GM19351 (cell line): ENCODE measurements at regions not wholly inside any gene's neighbourhood (a gene's known extent, or its start where the extent isn't known, plus 50 kb on each side); places are given as distances from the start of the nearest gene placed in this dataset.
A peak's percentile ranks its signal among the peaks of the same experiment; 100 is the strongest.

Source experiments
- ATAC-seq: cut with Tn5 transposase; IDR thresholded peaks from one replicate; pipeline ENCODE4 v1.9.1; 2021; ENCODE audit warnings: mild to moderate bottlenecking, moderate library complexity; ENCODE audit not compliant: unreplicated experiment

GRCh38 chr5:89120719-89121118 lies 237.7 kb upstream of the MEF2C start:
- no peak for ATAC-seq

GRCh38 chr5:89117124-89117644 lies 234.2 kb upstream of the MEF2C start:
- ATAC-seq = peak; percentile 91

- ATAC-seq = no peak
Measured at GRCh38 chr5:89110916-89111646, 228.1 kb upstream of the MEF2C start.

- ATAC-seq = no peak
Measured at GRCh38 chr5:89106480-89106879, 223.5 kb upstream of the MEF2C start.

- no peak for ATAC-seq
Measured at GRCh38 chr5:89105836-89106235, 222.9 kb upstream of the MEF2C start.

GRCh38 chr5:89105171-89105695 lies 222.2 kb upstream of the MEF2C start:
- no peak for ATAC-seq

GRCh38 chr5:89098199-89098756 lies 215.3 kb upstream of the MEF2C start:
- no peak for ATAC-seq

GRCh38 chr5:89097103-89097502 lies 214.1 kb upstream of the MEF2C start:
- no peak for ATAC-seq

GRCh38 chr5:89095341-89095740 lies 212.4 kb upstream of the MEF2C start:
- no peak for ATAC-seq

- ATAC-seq = no peak
Measured at GRCh38 chr5:89090037-89090436, 207.1 kb upstream of the MEF2C start.

GRCh38 chr5:89087551-89088318 lies 204.8 kb upstream of the MEF2C start:
- ATAC-seq = no peak

GRCh38 chr5:89087128-89087527 lies 204.1 kb upstream of the MEF2C start:
- no peak for ATAC-seq

GRCh38 chr5:89086390-89087086 lies 203.6 kb upstream of the MEF2C start:
- ATAC-seq = no peak

- ATAC-seq = no peak
Measured at GRCh38 chr5:89083791-89084190, 200.8 kb upstream of the MEF2C start.

- ATAC-seq = peak; percentile 72
Measured at GRCh38 chr5:89081360-89081759, 198.4 kb upstream of the MEF2C start.

GRCh38 chr5:89080467-89081116 lies 197.6 kb upstream of the MEF2C start:
- ATAC-seq = peak; percentile 60

GRCh38 chr5:89072842-89073672 lies 190.1 kb upstream of the MEF2C start:
- ATAC-seq = no peak

- peak; percentile 87 for ATAC-seq
Measured at GRCh38 chr5:89071941-89072331, 189.0 kb upstream of the MEF2C start.

GRCh38 chr5:89071101-89071940 lies 188.3 kb upstream of the MEF2C start:
- ATAC-seq = peak; percentile 64
